Tibial nerve (tissue), 4 donors: ENCODE measurements at regions not wholly inside any gene's neighbourhood (a gene's known extent, or its start where the extent isn't known, plus 50 kb on each side); places are given as distances from the start of the nearest gene placed in this dataset.

ENCODE experiments used
- DNase-seq, 2 donors: peaks; one replicate each; pipeline ENCODE4 v3.0.0-alpha.2; 2019; ENCODE audit warnings: low spot score in 2 of 2
- H3K27ac ChIP-seq, 4 donors: fragments of 200-600 bp; sonication (generic) in 3 of 4; one replicate each; pipeline ENCODE4 v1.5.1; 2017 to 2019; ENCODE audit warnings: mild to moderate bottlenecking in 1 of 4
- H3K27me3 ChIP-seq, 2 donors: fragments of 200-600 bp; sonication (generic) in 1 of 2; one replicate each; pipeline versions ENCODE4 v1.5.1 to v1.6.0; 2017 to 2019
- H3K36me3 ChIP-seq, 3 donors: fragments of 200-600 bp; sonication (generic); one replicate each; pipeline ENCODE4 v1.5.1; 2018 to 2019
- H3K4me1 ChIP-seq, 4 donors: fragments of 200-600 bp; sonication (generic) in 3 of 4; one replicate each; pipeline ENCODE4 v1.5.1; 2017 to 2019
- H3K4me3 ChIP-seq, 4 donors: fragments of 200-600 bp; sonication (generic) in 3 of 4; one replicate each; pipeline ENCODE4 v1.5.1; 2017 to 2019; ENCODE audit warnings: mild to moderate bottlenecking in 1 of 4, moderate library complexity in 1 of 4
- H3K9me3 ChIP-seq, 4 donors: fragments of 200-600 bp; sonication (generic) in 3 of 4; one replicate each; pipeline ENCODE4 v1.5.1; 2017 to 2019
- CTCF ChIP-seq, 5 experiments: fragments of 200-600 bp in 3 of 5; fragments of 450-650 bp in 2 of 5; sonication (generic) in 3 of 5; IDR thresholded peaks; one replicate each; pipeline ENCODE4 v1.5.1; 2016 to 2019; ENCODE audit warnings: antibody characterized with exemption in 5 of 5, mild to moderate bottlenecking in 3 of 5, moderate library complexity in 2 of 5
- EP300 ChIP-seq, 2 donors: sonication (generic); formaldehyde crosslinking; IDR thresholded peaks; one replicate each; pipeline ENCODE4 v1.6.1; 2017; ENCODE audit warnings: antibody characterized with exemption in 2 of 2, mild to moderate bottlenecking in 1 of 2
- POLR2A ChIP-seq, 2 donors: fragments of 450-650 bp; IDR thresholded peaks; one replicate each; pipeline ENCODE4 v1.6.1; 2017; ENCODE audit warnings: antibody characterized with exemption in 2 of 2, mild to moderate bottlenecking in 2 of 2, moderate library complexity in 2 of 2
- WGBS, 2 donors: methylation state at CpG; one replicate each; pipeline ENCODE4 v1.1.5; 2018; 5-methylcytosine and 5-hydroxymethylcytosine counted together

- 59 to 85% methylated on average over 14 to 22 of the region's 24 CpGs for WGBS, 2 donors
- H3K4me3 ChIP-seq = no peak overlapping the region
- peaks cover 0 to 9% (median 2%) of the 10 kb centered on the region in 4 donors for H3K4me1 ChIP-seq
- no peaks in the 10 kb centered on the region for H3K36me3 ChIP-seq
- TF ChIP-seq CTCF (IDR thresholded peaks at IDR 0.05) (no peak), EP300 (IDR thresholded peaks at IDR 0.05) (no peak), POLR2A (IDR thresholded peaks at IDR 0.05) (no peak)
- DNase-seq = no peak
- peak overlapping the region in 3 of 4 donors; percentile 54 to 68 (median 67) for H3K27ac ChIP-seq
- peaks cover 0 to 4% of the 10 kb centered on the region in 2 donors for H3K27me3 ChIP-seq
- peaks cover 0 to 8% (median 0%) of the 10 kb centered on the region in 4 donors for H3K9me3 ChIP-seq
These were observed 95.8 kb upstream of the GPC1 start for GRCh38 chr2:240339411-240340360.

DNA sequence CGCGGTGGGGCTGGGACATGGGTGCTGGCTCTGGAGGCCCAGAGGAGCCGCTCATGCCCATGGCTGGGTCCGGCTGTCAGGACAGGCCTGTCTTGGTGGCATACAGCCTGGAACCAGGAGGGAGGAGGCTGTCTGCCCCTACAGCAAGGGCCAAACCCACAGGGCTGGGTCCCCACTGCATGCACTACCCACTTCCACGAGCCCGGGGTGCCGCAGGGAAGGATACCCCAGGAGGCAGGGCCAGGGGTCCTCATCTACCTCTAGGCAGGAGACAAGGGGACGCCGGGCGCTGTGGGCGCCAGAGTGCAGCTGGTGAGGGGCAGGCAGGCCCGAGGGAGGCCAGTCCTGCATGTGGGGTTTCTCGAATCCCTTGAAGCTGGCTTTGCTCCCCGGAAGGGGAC lies 95.1 kb upstream of the GPC1 start:
- 70 to 89% methylated on average over 10 to 14 of the region's 14 CpGs for WGBS, 2 donors
- peaks cover 0 to 15% (median 0%) of the 10 kb centered on the region in 4 donors for H3K9me3 ChIP-seq
- peaks cover 0 to 9% (median 2%) of the 10 kb centered on the region in 4 donors for H3K4me1 ChIP-seq
- H3K4me3 ChIP-seq = no peak overlapping the region
- no peaks in the 10 kb centered on the region for H3K36me3 ChIP-seq
- peaks cover 0 to 4% of the 10 kb centered on the region in 2 donors for H3K27me3 ChIP-seq
- no peak for DNase-seq
- H3K27ac ChIP-seq = peak overlapping the region in 3 of 4 donors; percentile 54 to 68 (median 67)
- TF ChIP-seq POLR2A (IDR thresholded peaks at IDR 0.05) = no peak
- TF ChIP-seq CTCF (IDR thresholded peaks at IDR 0.05) = no peak
- TF ChIP-seq EP300 (IDR thresholded peaks at IDR 0.05) = no peak

DNA sequence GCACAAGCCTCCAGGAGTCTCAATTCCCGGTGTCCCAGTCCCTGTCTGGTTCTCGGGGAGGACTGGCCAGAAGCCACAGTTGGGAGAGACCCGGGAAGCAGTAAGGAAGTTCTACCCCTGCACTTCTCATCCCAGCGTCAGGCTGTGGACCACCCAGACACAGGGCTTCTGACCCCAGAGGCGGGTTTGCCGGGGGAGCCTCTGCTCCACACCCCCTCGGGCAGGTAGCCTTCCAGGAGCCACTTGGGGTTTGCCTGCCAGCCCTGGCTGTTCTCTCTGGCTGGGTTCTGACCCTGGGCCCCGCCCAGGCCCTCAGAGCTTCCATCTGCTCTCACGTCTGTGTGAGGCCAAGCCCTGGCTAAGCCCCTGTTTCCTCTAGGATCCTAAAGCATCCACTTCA lies 94.4 kb upstream of the GPC1 start:
- DNase-seq = no peak
- WGBS, 2 donors = 50 to 56% methylated on average over 5 to 8 of the region's 9 CpGs
- peaks cover 0 to 3% of the 10 kb centered on the region in 2 donors for H3K27me3 ChIP-seq
- H3K27ac ChIP-seq = peak overlapping the region in 3 of 4 donors; percentile 54 to 68 (median 67)
- H3K9me3 ChIP-seq = peaks cover 0 to 22% (median 0%) of the 10 kb centered on the region in 4 donors
- TF ChIP-seq POLR2A (IDR thresholded peaks at IDR 0.05) = no peak
- TF ChIP-seq EP300 (IDR thresholded peaks at IDR 0.05) = no peak
- TF ChIP-seq CTCF (IDR thresholded peaks at IDR 0.05) = no peak
- peaks cover 0 to 9% (median 2%) of the 10 kb centered on the region in 4 donors for H3K4me1 ChIP-seq
- H3K36me3 ChIP-seq = no peaks in the 10 kb centered on the region
- no peak overlapping the region for H3K4me3 ChIP-seq

DNA sequence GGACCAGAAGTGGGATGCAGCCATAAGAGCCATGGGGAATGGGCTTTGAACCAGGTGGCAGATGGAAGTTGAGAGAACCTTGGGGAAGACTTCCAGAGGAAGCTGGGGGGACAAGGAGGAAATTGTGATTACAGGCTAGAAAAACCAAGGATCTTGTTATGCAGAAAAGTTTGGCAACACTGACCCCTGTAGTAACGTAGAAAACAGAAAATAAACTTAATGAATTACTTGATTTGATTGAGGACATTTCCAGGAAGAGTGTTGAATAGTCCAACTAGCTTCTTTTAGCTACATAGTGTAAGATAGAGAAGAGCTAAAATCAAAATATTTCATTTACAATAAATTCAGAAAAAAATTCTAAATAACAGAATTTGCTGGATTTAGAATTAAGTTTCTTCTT lies 91.9 kb upstream of the GPC1 start:
- H3K27me3 ChIP-seq = no peaks in the 10 kb centered on the region
- DNase-seq = no peak
- peaks cover 0 to 9% (median 2%) of the 10 kb centered on the region in 4 donors for H3K4me1 ChIP-seq
- H3K9me3 ChIP-seq = peaks cover 0 to 23% (median 0%) of the 10 kb centered on the region in 4 donors
- no peak overlapping the region for H3K27ac ChIP-seq
- TF ChIP-seq CTCF (IDR thresholded peaks at IDR 0.05) (no peak), EP300 (IDR thresholded peaks at IDR 0.05) (no peak), POLR2A (IDR thresholded peaks at IDR 0.05) (no peak)
- no peak overlapping the region for H3K4me3 ChIP-seq
- H3K36me3 ChIP-seq = no peaks in the 10 kb centered on the region
- 24 to 42% methylated on average over 1 of the region's 1 CpG for WGBS, 2 donors

GRCh38 chr2:240344904-240345303 lies 90.6 kb upstream of the GPC1 start:
- Histone ChIP-seq H3K27me3 (no peaks in the 10 kb centered on the region), H3K4me3 (no peak overlapping the region), H3K27ac (no peak overlapping the region), H3K36me3 (no peaks in the 10 kb centered on the region), H3K4me1 (peaks cover 0 to 8% (median 2%) of the 10 kb centered on the region in 4 donors), H3K9me3 (peaks cover 0 to 23% (median 0%) of the 10 kb centered on the region in 4 donors)
- WGBS, 2 donors = 93 to 94% methylated on average over 4 of the region's 4 CpGs
- TF ChIP-seq CTCF (IDR thresholded peaks at IDR 0.05) = no peak
- no peak for TF ChIP-seq POLR2A (IDR thresholded peaks at IDR 0.05)
- no peak for TF ChIP-seq EP300 (IDR thresholded peaks at IDR 0.05)
- DNase-seq = no peak
